GM12873 (cell line): ENCODE measurements at regions not wholly inside any gene's neighbourhood (a gene's known extent, or its start where the extent isn't known, plus 50 kb on each side); places are given as distances from the start of the nearest gene placed in this dataset.

ENCODE experiments used
- TF ChIP-seq, protein P1 (sequence below): IDR thresholded peaks from 2 replicates; pipeline ENCODE4 v1.5.1; 2012; ENCODE audit warnings: low read depth, mild to moderate bottlenecking, moderate library complexity, low read length, control low read depth; ENCODE audit not compliant: insufficient read depth; ENCODE audit errors: missing control alignments

DNA sequence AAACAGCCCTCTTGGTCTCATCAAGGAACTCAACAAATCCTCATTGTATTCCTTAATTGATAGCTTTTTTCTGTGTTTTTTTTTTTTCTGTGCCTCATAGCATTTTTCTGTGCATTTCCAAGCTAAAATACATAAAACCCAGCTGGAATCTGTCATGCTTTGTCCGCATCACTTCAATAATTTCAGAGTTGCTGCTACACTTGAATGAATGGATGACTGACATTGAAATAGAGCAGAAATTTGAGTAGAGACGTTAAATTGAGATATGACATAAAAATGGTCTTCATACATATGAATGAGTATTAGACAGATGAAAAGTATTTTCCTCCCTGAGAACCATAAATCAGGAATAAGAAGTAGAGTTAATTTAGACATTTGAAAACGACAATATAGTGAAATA lies 593.2 kb downstream of the TMA16 start:
- TF ChIP-seq, protein P1, sequence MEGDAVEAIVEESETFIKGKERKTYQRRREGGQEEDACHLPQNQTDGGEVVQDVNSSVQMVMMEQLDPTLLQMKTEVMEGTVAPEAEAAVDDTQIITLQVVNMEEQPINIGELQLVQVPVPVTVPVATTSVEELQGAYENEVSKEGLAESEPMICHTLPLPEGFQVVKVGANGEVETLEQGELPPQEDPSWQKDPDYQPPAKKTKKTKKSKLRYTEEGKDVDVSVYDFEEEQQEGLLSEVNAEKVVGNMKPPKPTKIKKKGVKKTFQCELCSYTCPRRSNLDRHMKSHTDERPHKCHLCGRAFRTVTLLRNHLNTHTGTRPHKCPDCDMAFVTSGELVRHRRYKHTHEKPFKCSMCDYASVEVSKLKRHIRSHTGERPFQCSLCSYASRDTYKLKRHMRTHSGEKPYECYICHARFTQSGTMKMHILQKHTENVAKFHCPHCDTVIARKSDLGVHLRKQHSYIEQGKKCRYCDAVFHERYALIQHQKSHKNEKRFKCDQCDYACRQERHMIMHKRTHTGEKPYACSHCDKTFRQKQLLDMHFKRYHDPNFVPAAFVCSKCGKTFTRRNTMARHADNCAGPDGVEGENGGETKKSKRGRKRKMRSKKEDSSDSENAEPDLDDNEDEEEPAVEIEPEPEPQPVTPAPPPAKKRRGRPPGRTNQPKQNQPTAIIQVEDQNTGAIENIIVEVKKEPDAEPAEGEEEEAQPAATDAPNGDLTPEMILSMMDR = no peak

DNA sequence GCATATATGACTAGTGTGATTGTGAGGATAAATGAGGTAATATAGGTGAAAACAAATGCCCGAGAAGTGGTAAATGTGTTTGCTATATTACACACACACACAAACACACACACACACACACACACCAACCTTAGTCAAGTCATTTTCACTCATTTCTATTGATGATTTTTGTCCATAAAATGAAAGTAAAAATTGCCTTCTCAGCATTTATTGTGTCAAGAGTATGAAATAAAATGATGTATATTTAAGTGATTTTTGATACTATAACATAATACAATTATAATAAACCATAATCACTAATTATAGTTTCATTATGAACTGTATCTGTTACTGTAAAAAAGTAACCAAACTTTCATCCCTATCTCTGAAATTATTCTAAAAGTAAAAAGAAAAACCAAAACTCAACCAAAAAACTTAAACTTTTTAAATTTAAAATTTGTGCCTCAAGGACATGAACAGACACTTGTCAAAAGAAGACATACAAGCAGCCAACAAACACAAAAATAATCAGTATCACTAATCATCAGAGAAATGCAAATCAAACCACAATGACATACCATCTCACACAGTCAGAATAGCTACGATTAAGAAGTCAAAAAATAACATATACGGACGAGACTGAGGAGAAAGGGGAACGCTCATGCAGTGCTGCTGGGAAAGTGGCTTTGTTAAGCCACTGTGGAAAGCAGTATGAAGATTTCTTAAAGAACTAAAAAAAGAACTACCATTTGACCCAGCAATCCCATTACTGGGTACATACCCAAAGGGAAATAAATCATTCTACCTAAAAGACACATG lies 601.0 kb downstream of the TMA16 start:
- TF ChIP-seq, protein P1 = no peak

DNA sequence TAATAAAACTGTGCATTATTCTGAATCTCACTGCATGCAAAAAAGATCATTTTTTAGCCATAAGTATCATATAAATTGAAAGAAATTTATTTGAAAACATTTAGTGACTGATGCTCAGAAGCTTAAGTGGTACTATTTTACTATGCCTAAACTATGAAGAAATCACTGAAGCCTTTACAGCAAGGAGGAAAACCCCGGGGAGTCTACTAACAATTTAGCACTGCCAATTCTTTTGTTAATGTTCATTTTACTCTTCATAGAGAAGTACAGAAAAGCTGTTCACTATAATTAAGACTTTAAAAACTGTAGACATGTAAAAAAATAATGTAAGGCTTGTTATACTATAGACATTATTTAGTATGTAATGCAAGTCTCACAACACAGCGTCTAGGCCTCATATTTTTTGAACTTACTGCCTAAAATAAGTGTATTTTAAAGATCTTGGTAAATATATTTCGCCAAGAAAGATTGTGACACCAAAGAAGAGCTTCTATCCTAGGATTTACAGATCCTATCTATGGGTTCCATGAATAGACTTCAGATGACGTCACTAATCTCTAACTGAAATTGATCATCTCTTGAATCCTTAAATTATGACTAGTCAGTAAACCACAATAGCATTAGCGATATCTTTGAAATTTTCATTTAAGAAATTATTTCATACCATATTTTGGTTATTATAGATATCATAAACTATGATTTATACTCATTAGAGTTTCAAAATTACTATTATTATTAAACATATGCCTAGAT lies 602.5 kb downstream of the TMA16 start:
- TF ChIP-seq, protein P1 = no peak

DNA sequence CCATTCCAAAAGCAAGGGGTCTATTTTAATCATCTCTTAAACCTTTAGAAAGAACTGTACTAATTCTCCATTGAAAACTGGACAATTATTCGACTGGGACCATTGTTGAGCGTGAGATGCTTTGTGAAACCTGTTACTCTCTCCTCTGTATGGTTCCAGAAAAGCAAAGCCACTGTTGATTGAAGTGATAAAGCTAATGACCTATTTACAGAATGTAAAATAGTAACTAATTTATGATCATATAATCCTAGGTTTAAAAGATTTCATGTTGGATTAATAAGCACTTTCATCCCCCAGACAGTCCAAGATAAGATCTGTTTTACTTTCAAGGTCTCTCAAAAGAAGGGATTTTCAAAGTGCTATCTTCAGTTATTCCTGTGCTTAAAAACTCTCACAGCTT lies 614.5 kb downstream of the TMA16 start:
- TF ChIP-seq, protein P1 = no peak

DNA sequence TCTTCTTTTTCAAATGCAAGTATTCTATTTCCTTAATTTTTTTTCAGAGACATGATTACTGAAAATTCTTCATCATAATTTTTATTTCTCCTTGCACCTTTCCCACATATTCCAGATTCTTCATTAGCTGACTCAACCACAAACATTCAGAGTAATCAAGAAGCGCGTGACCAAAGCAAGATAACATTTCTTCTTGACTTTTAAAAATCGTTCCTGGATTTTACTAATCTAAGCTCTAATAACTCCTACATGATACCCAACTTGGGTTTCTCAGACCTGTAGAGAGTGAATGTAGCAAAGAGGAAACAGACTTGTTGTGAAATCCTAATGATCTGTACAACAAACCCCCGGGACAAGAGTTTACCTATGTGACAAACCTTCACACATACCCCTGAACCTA lies 615.0 kb downstream of the TMA16 start:
- TF ChIP-seq, protein P1 = no peak

DNA sequence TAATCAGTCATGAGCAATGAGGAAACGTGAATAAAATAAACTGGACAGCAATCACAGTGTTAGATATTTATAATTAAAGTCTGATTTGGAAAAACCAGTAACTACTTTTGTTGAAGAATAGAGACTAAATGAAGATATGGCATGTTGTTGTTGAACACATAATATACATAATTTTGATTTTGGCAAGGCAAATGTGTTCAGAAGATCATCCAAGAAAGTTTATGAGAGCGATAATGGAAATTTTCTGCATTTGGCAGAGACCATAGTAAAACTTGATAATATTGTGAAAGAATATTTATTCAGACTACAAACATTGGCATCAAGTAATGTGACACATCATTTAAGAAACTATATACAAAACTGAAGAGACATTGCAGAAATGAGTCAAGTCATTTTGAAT lies 620.7 kb downstream of the TMA16 start:
- TF ChIP-seq, protein P1 = no peak

DNA sequence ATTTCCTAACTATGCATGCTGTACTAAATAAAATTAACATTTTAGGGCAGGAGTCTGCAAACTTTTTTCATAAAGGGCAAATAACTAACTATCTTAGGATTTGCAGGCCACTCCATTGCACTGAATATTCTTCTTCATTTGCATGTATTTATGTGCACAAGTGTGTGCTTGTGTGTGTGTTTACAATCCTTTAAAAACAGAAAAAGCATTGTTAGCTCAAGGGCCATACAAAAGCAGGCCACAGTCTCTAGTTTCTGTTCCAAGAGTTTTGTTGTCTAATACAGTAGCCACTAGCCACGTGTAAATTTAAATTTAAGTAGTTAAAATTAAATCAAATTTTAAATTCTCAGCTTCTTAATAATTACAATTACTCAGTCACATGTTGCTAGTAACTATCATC lies 621.8 kb downstream of the TMA16 start:
- TF ChIP-seq, protein P1 = no peak
